Left ventricle myocardium inferior (tissue), 1 donor: ENCODE measurements at regions not wholly inside any gene's neighbourhood (a gene's known extent, or its start where the extent isn't known, plus 50 kb on each side); places are given as distances from the start of the nearest gene placed in this dataset.

Experiments used
- DNase-seq: peaks from one replicate; pipeline ENCODE4 v3.0.0-alpha.2; 2020
- H3K27ac ChIP-seq: fragments of 200-600 bp; replicated peaks from 2 replicates; pipeline ENCODE4 v1.8.0; 2021
- H3K27me3 ChIP-seq: fragments of 200-600 bp; 2 replicates; pipeline ENCODE4 v1.8.0; 2021; ENCODE audit warnings: low read depth
- H3K36me3 ChIP-seq: fragments of 200-600 bp; 2 replicates; pipeline ENCODE4 v1.8.0; 2021
- H3K4me1 ChIP-seq: fragments of 200-600 bp; 2 replicates; pipeline ENCODE4 v1.8.0; 2021
- H3K4me3 ChIP-seq: fragments of 200-600 bp; 2 replicates; pipeline ENCODE4 v1.8.0; 2021; ENCODE audit warnings: mild to moderate bottlenecking, moderate library complexity
- H3K9me3 ChIP-seq: fragments of 200-600 bp; replicated peaks from 2 replicates; pipeline ENCODE4 v1.8.0; 2021
- CTCF ChIP-seq: fragments of 200-600 bp; IDR thresholded peaks from 2 replicates; pipeline ENCODE4 v1.8.0; 2021; ENCODE audit warnings: antibody characterized with exemption, mild to moderate bottlenecking, borderline replicate concordance
- intact Hi-C: fragments of 100-400 bp; cut with micrococcal nuclease; formaldehyde crosslinking; loops from one replicate; pipeline ENCODE4 v1.11.0; 2022
- donor health status: DM: no; HTN: yes; CAD: no; lungs with severe emphysema.

GRCh38 chr3:175898194-175898593, 1039.1 kb downstream of the NAALADL2 start:
- Histone ChIP-seq H3K4me3 (no peak overlapping the region), H3K27me3 (no peaks in the 10 kb centered on the region), H3K36me3 (no peaks in the 10 kb centered on the region), H3K4me1 (no peaks in the 10 kb centered on the region), H3K27ac (no peak overlapping the region), H3K9me3 (no peaks in the 10 kb centered on the region)
- no peak for DNase-seq
- intact Hi-C loops, result no loop called here
- no peak for TF ChIP-seq CTCF

GRCh38 chr3:175896655-175897054, 1037.5 kb downstream of the NAALADL2 start:
- H3K4me3 ChIP-seq, result no peak overlapping the region
- no peak for TF ChIP-seq CTCF
- no peaks in the 10 kb centered on the region for H3K4me1 ChIP-seq
- H3K27me3 ChIP-seq, result no peaks in the 10 kb centered on the region
- intact Hi-C loops, result no loop called here
- H3K27ac ChIP-seq, result no peak overlapping the region
- H3K36me3 ChIP-seq, result no peaks in the 10 kb centered on the region
- H3K9me3 ChIP-seq, result no peaks in the 10 kb centered on the region
- no peak for DNase-seq

GRCh38 chr3:175895731-175896130, 1036.6 kb downstream of the NAALADL2 start:
- no peaks in the 10 kb centered on the region for H3K9me3 ChIP-seq
- H3K27me3 ChIP-seq, result no peaks in the 10 kb centered on the region
- TF ChIP-seq CTCF, result no peak
- H3K36me3 ChIP-seq, result no peaks in the 10 kb centered on the region
- no peaks in the 10 kb centered on the region for H3K4me1 ChIP-seq
- DNase-seq, result no peak
- H3K4me3 ChIP-seq, result no peak overlapping the region
- intact Hi-C loops, result no loop called here
- no peak overlapping the region for H3K27ac ChIP-seq

- no peaks in the 10 kb centered on the region for H3K4me1 ChIP-seq
- TF ChIP-seq CTCF, result no peak
- H3K9me3 ChIP-seq, result no peaks in the 10 kb centered on the region
- H3K27ac ChIP-seq, result no peak overlapping the region
- no peak for DNase-seq
- no peak overlapping the region for H3K4me3 ChIP-seq
- no peaks in the 10 kb centered on the region for H3K36me3 ChIP-seq
- H3K27me3 ChIP-seq, result no peaks in the 10 kb centered on the region
- intact Hi-C loops, result no loop called here
These were observed 1034.4 kb downstream of the NAALADL2 start for GRCh38 chr3:175893566-175893965.

- intact Hi-C loops, result no loop called here
These were observed 1030.9 kb downstream of the NAALADL2 start for GRCh38 chr3:175890066-175890465.

More at GRCh38 chr3:175890066-175890465, 1030.9 kb downstream of the NAALADL2 start:
- Histone ChIP-seq H3K27ac (no peak overlapping the region), H3K27me3 (no peaks in the 10 kb centered on the region), H3K4me1 (no peaks in the 10 kb centered on the region), H3K36me3 (no peaks in the 10 kb centered on the region), H3K9me3 (no peaks in the 10 kb centered on the region), H3K4me3 (no peak overlapping the region)
- DNase-seq, result no peak
- TF ChIP-seq CTCF, result no peak
